Mesenteric fat pad (tissue), 1 donor: ENCODE measurements at regions not wholly inside any gene's neighbourhood (a gene's known extent, or its start where the extent isn't known, plus 50 kb on each side); places are given as distances from the start of the nearest gene placed in this dataset.
"Not testable (repeated sequence)": the region's sequence is repeated elsewhere in the genome, so short reads cannot be mapped to it uniquely, and the experiment has no call there.

Experiments used
- DNase-seq: peaks from one replicate; pipeline ENCODE4 v3.0.0-alpha.2; 2020; ENCODE audit warnings: low spot score
- donor health status: DM: yes; HTN: yes; CAD: no.

- no peak for DNase-seq
Measured at GRCh38 chr1:191327868-191328267, 830.4 kb upstream of the RGS18 start.

GRCh38 chr1:191343816-191344215 is 814.4 kb upstream of the RGS18 start:
- DNase-seq = no peak

GRCh38 chr1:191346381-191346780 is 811.9 kb upstream of the RGS18 start:
- DNase-seq = no peak

- no peak for DNase-seq
Measured at GRCh38 chr1:191348328-191348727, 809.9 kb upstream of the RGS18 start.

GRCh38 chr1:191350938-191351337 is 807.3 kb upstream of the RGS18 start:
- DNase-seq = no peak

GRCh38 chr1:191358724-191359123 is 799.5 kb upstream of the RGS18 start:
- no peak for DNase-seq

- no peak for DNase-seq
Measured at GRCh38 chr1:191366686-191367085, 791.6 kb upstream of the RGS18 start.

GRCh38 chr1:191368891-191369654 is 789.2 kb upstream of the RGS18 start:
- no peak for DNase-seq

GRCh38 chr1:191371626-191372025 is 786.6 kb upstream of the RGS18 start:
- DNase-seq = no peak

- DNase-seq = no peak
Measured at GRCh38 chr1:191388283-191388682, 770.0 kb upstream of the RGS18 start.

GRCh38 chr1:191396622-191397021 is 761.6 kb upstream of the RGS18 start:
- no peak for DNase-seq

- DNase-seq = no peak
Measured at GRCh38 chr1:191398551-191398950, 759.7 kb upstream of the RGS18 start.

- DNase-seq = no peak
Measured at GRCh38 chr1:191405417-191405816, 752.8 kb upstream of the RGS18 start.

- no peak for DNase-seq
Measured at GRCh38 chr1:191414981-191415640, 743.2 kb upstream of the RGS18 start.

- no peak for DNase-seq
Measured at GRCh38 chr1:191419842-191420241, 738.4 kb upstream of the RGS18 start.

GRCh38 chr1:191427593-191427992 is 730.7 kb upstream of the RGS18 start:
- DNase-seq = no peak

GRCh38 chr1:191432817-191433216 is 725.4 kb upstream of the RGS18 start:
- no peak for DNase-seq

- no peak for DNase-seq
Measured at GRCh38 chr1:191438979-191439378, 719.3 kb upstream of the RGS18 start.

- not testable (repeated sequence) for DNase-seq
Measured at GRCh38 chr1:191448279-191448678, 710.0 kb upstream of the RGS18 start.

GRCh38 chr1:191452586-191452985 is 705.7 kb upstream of the RGS18 start:
- no peak for DNase-seq

- no peak for DNase-seq
Measured at GRCh38 chr1:191453487-191453886, 704.8 kb upstream of the RGS18 start.

- no peak for DNase-seq
Measured at GRCh38 chr1:191457889-191458288, 700.4 kb upstream of the RGS18 start.

GRCh38 chr1:191460234-191460633 is 698.0 kb upstream of the RGS18 start:
- no peak for DNase-seq
